HCT116 (cell line): ENCODE measurements at regions not wholly inside any gene's neighbourhood (a gene's known extent, or its start where the extent isn't known, plus 50 kb on each side); places are given as distances from the start of the nearest gene placed in this dataset.

Source experiments
- ATAC-seq: fragments of 200-7000 bp; cut with Tn5 transposase; 2 replicates; pipeline ENCODE4 v1.9.1; 2020; ENCODE audit warnings: mild to moderate bottlenecking, moderate library complexity
- BruUV-seq: library from RNA; stranded (reverse); fragments of 400-500 nt; replicated peaks from 2 replicates; lab custom pipeline; 2021; lab: Mats Ljungman, UMichigan
- CTCF ChIA-PET: fragments of 300-600 bp; sonication (Branson Sonifier 250); formaldehyde crosslinking; loops from one replicate; lab custom pipeline; 2021; ENCODE audit warnings: antibody characterized with exemption; lab: Charles Lee
- POLR2A ChIA-PET: fragments of 300-600, 350-600 bp; sonication (Branson Sonifier 250); formaldehyde crosslinking; loops from one replicate; lab custom pipeline; 2021; ENCODE audit warnings: antibody characterized with exemption; lab: Charles Lee
- RAD21 ChIA-PET, 2 experiments: fragments of 300-600 bp; sonication (Branson Sonifier 250); formaldehyde crosslinking; loops; one replicate each; lab custom pipeline; 2023; ENCODE audit warnings: low total read pairs in 2 of 2; ENCODE audit not compliant: uncharacterized antibody in 2 of 2, unreplicated experiment in 2 of 2, low non-redundant PET in 1 of 2; lab: Charles Lee
- DNase-seq: peaks from one replicate; pipeline ENCODE4 v3.0.0-alpha.2; 2010; ENCODE audit warnings: low read depth, low spot score
- H2AFZ ChIP-seq: fragments of 200-600 bp; shearing (Covaris generic), sonication (generic); 2 replicates; pipeline ENCODE4 v1.6.1; 2017; ENCODE audit warnings: low read depth, mixed run types, mixed read lengths, antibody characterized with exemption, low read length; ENCODE audit not compliant: poor library complexity, severe bottlenecking
- H3K27ac ChIP-seq: 2 replicates; pipeline ENCODE4 v1.5.1; 2012; ENCODE audit warnings: low read depth, low read length
- H3K27me3 ChIP-seq: fragments of 200-600 bp; sonication (generic); 2 replicates; pipeline ENCODE4 v1.6.1; 2016; ENCODE audit warnings: mixed run types, low read length, mixed read lengths; ENCODE audit not compliant: insufficient read depth
- H3K36me3 ChIP-seq, 2 experiments: fragments of 200-500 bp in 1 of 2; fragments of 200-600 bp in 1 of 2; sonication (Bioruptor generic) in 1 of 2; sonication (generic) in 1 of 2; 2 replicates each; pipeline versions ENCODE4 v1.5.1 to v1.6.1; 2014 to 2016; ENCODE audit warnings: low read length in 2 of 2, inconsistent platforms in 1 of 2, mixed read lengths in 1 of 2, mixed run types in 1 of 2; ENCODE audit not compliant: insufficient read depth in 2 of 2, control insufficient read depth in 1 of 2
- H3K4me1 ChIP-seq, 2 experiments: fragments of 200-600 bp in 1 of 2; sonication (generic) in 1 of 2; 2 replicates each; pipeline versions ENCODE4 v1.5.1 to v1.6.1; 2012 to 2017; ENCODE audit warnings: low read length in 2 of 2, inconsistent platforms in 1 of 2, mild to moderate bottlenecking in 1 of 2, mixed read lengths in 1 of 2, mixed run types in 1 of 2, moderate library complexity in 1 of 2; ENCODE audit not compliant: insufficient read depth in 2 of 2, control insufficient read depth in 1 of 2
- H3K4me2 ChIP-seq: fragments of 200-600 bp; sonication (generic); 2 replicates; pipeline ENCODE4 v1.6.1; 2017; ENCODE audit warnings: mixed run types, low read length, mixed read lengths
- H3K4me3 ChIP-seq, 2 experiments: fragments of 200-600 bp in 1 of 2; sonication (generic) in 1 of 2; replicated peaks in 1 of 2; 2 replicates each; pipeline ENCODE4 v1.5.1; 2011 to 2016; ENCODE audit warnings: low read length in 2 of 2, control low read depth in 1 of 2, low read depth in 1 of 2, mild to moderate bottlenecking in 1 of 2, mixed read lengths in 1 of 2, mixed run types in 1 of 2
- H3K79me2 ChIP-seq: fragments of 200-600 bp; sonication (generic); 2 replicates; pipeline ENCODE4 v1.6.1; 2017; ENCODE audit warnings: mild to moderate bottlenecking, mixed run types, low read length, moderate library complexity, mixed read lengths; ENCODE audit not compliant: insufficient read depth
- H3K9ac ChIP-seq: fragments of 200-600 bp; sonication (generic); 2 replicates; pipeline ENCODE4 v1.6.1; 2016; ENCODE audit warnings: low read length, mixed read lengths
- H3K9me2 ChIP-seq: fragments of 200-600 bp; sonication (generic), shearing (Covaris generic); 2 replicates; pipeline ENCODE4 v1.6.1; 2017; ENCODE audit warnings: mixed run types, mild to moderate bottlenecking, moderate library complexity; ENCODE audit not compliant: insufficient read depth
- H3K9me3 ChIP-seq, 2 experiments: fragments of 200-500 bp in 1 of 2; fragments of 200-600 bp in 1 of 2; sonication (Bioruptor generic) in 1 of 2; sonication (generic) in 1 of 2; 2 replicates each; pipeline ENCODE4 v1.6.1; 2014 to 2017; ENCODE audit warnings: low read length in 2 of 2, mixed read lengths in 2 of 2, inconsistent platforms in 1 of 2, low read depth in 1 of 2, mild to moderate bottlenecking in 1 of 2, mixed run types in 1 of 2, moderate library complexity in 1 of 2; ENCODE audit not compliant: control insufficient read depth in 1 of 2, insufficient read depth in 1 of 2
- H4K20me1 ChIP-seq: fragments of 200-600 bp; sonication (generic), shearing (Covaris generic); 2 replicates; pipeline ENCODE4 v1.6.1; 2017; ENCODE audit warnings: mixed run types, mild to moderate bottlenecking, moderate library complexity; ENCODE audit not compliant: insufficient read depth
- CBX3 ChIP-seq: IDR thresholded peaks from 2 replicates; pipeline ENCODE4 v1.6.1; 2012; ENCODE audit warnings: low read depth
- EZH2 ChIP-seq: fragments of 200-600 bp; sonication (generic); IDR thresholded peaks from 2 replicates; pipeline ENCODE4 v1.6.1; 2017; ENCODE audit warnings: antibody characterized with exemption, mixed run types
- EZH2phosphoT487 ChIP-seq: fragments of 200-600 bp; IDR thresholded peaks from 2 replicates; pipeline ENCODE4 v1.6.1; 2018; ENCODE audit warnings: antibody characterized with exemption, borderline replicate concordance
- POLR2AphosphoS5 ChIP-seq: IDR thresholded peaks from 2 replicates; pipeline ENCODE4 v1.6.1; 2011; ENCODE audit warnings: mild to moderate bottlenecking, low read depth, low read length, moderate library complexity
- RAD21 ChIP-seq: IDR thresholded peaks from 2 replicates; pipeline ENCODE4 v1.6.1; 2012; ENCODE audit warnings: low read depth, mild to moderate bottlenecking
- SIN3A ChIP-seq: IDR thresholded peaks from 2 replicates; pipeline ENCODE4 v1.6.1; 2012; ENCODE audit warnings: low read depth
- SP1 ChIP-seq: IDR thresholded peaks from 2 replicates; pipeline ENCODE4 v1.6.1; 2012; ENCODE audit warnings: low read depth
- ZNF274 ChIP-seq: fragments of 200-500 bp; sonication (Bioruptor generic); IDR thresholded peaks from 2 replicates; pipeline ENCODE4 v1.6.1; 2014; ENCODE audit warnings: mild to moderate bottlenecking, low read depth, low read length, inconsistent platforms
- intact Hi-C: fragments of 100-400 bp; cut with micrococcal nuclease; formaldehyde crosslinking; loops from 2 replicates; pipeline ENCODE4 v1.10.0; 2022
- TF ChIP-seq, protein P1 (sequence below), 3 experiments: fragments of 200-600 bp in 1 of 3; sonication (generic) in 1 of 3; IDR thresholded peaks in 2 of 3; conservative IDR thresholded peaks in 1 of 3; 2 replicates each; pipeline ENCODE4 v1.5.1; 2012 to 2017; ENCODE audit warnings: low read depth in 2 of 3, low read length in 2 of 3, antibody characterized with exemption in 1 of 3, borderline replicate concordance in 1 of 3, control low read depth in 1 of 3, mild to moderate bottlenecking in 1 of 3, mixed read lengths in 1 of 3, mixed run types in 1 of 3, moderate library complexity in 1 of 3; ENCODE audit not compliant: insufficient read depth in 1 of 3

DNA sequence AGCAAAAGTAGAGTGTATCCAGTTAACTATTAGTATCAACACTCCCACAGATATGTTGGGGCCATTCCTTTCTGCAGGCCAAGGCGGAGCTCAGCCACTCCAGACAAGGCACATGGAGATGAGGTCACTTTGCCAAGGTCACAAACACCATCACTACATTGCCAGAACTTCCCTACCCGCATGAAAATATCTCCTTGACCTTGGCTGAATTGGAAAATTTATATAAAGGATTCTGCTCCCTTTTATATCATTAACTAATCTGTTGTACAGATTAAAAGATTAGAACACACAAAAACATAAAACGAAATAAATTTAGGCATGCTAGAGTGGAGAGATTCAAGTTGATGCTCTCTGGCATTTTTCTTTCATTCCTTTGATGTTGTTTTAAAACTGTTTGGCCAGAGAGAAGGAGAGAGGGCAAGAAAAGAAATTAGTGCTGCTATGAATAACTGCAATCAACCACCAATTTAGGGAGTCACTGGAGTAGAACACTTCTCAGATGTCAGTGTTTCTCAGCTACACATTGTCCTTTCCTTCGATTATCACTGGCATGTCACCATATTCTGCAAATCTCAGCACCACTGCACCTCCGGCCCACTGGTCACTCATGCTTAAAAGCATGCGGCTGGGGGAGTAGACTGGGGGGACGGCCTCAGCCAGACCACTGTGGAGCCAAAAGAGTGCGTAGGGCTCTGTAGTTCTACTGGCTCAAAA is 78.7 kb upstream of the ATP1B1 start:
- no peak for DNase-seq
- Histone ChIP-seq H3K9ac (no peak overlapping the region), H3K79me2 (no peaks in the 10 kb centered on the region), H3K9me3 (no peaks in the 10 kb centered on the region), H3K4me1 (no peaks in the 10 kb centered on the region), H4K20me1 (no peaks in the 10 kb centered on the region), H3K4me3 (no peak overlapping the region), H2AFZ (no peak overlapping the region), H3K4me2 (no peak overlapping the region), H3K36me3 (no peaks in the 10 kb centered on the region), H3K9me2 (no peaks in the 10 kb centered on the region), H3K27ac (no peak overlapping the region), H3K27me3 (no peaks in the 10 kb centered on the region)
- ChIA-PET CTCF (no interaction called here), POLR2A (no interaction called here), RAD21 (no interaction called here)
- TF ChIP-seq EZH2phosphoT487 (no peak), RAD21 (no peak), CBX3 (no peak), SP1 (no peak), EZH2 (no peak), POLR2AphosphoS5 (no peak), SIN3A (no peak), ZNF274 (no peak)
- TF ChIP-seq, protein P1, sequence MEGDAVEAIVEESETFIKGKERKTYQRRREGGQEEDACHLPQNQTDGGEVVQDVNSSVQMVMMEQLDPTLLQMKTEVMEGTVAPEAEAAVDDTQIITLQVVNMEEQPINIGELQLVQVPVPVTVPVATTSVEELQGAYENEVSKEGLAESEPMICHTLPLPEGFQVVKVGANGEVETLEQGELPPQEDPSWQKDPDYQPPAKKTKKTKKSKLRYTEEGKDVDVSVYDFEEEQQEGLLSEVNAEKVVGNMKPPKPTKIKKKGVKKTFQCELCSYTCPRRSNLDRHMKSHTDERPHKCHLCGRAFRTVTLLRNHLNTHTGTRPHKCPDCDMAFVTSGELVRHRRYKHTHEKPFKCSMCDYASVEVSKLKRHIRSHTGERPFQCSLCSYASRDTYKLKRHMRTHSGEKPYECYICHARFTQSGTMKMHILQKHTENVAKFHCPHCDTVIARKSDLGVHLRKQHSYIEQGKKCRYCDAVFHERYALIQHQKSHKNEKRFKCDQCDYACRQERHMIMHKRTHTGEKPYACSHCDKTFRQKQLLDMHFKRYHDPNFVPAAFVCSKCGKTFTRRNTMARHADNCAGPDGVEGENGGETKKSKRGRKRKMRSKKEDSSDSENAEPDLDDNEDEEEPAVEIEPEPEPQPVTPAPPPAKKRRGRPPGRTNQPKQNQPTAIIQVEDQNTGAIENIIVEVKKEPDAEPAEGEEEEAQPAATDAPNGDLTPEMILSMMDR (IDR thresholded peaks at IDR 0.05 in 2 of 3, conservative IDR thresholded peaks at IDR 0.05 in 1 of 3; ENCODE audit: borderline replicate concordance in 1 of 3, insufficient read depth in 1 of 3, low read depth in 2 of 3, low read length in 2 of 3) = no peak
- intact Hi-C loops = no loop called here
- BruUV-seq = no TSS peak
- no peak for ATAC-seq
